Thoracic aorta (tissue), 2 donors: ENCODE measurements at regions not wholly inside any gene's neighbourhood (a gene's known extent, or its start where the extent isn't known, plus 50 kb on each side); places are given as distances from the start of the nearest gene placed in this dataset.

ENCODE experiments used
- ATAC-seq: fragments of 150-250 bp; one replicate; pipeline ENCODE4 v1.8.0; 2017; ENCODE audit warnings: low read depth; ENCODE audit not compliant: insufficient number of reproducible peaks, low FRiP score
- DNase-seq: peaks from one replicate; pipeline ENCODE4 v3.0.0-alpha.2; 2020; ENCODE audit warnings: low spot score
- H3K27ac ChIP-seq, 2 donors: fragments of 200-600 bp; sonication (generic); 1 replicate in 1 of 2; 2 replicates in 1 of 2; pipeline ENCODE4 v1.5.1; 2016; ENCODE audit warnings: mild to moderate bottlenecking in 2 of 2, moderate library complexity in 2 of 2
- H3K27me3 ChIP-seq: fragments of 200-600 bp; sonication (generic); replicated peaks from 2 replicates; pipeline ENCODE4 v1.6.0; 2016; ENCODE audit warnings: mild to moderate bottlenecking; ENCODE audit not compliant: insufficient read depth
- H3K36me3 ChIP-seq: fragments of 200-600 bp; sonication (generic); one replicate; pipeline ENCODE4 v1.5.1; 2016
- H3K4me1 ChIP-seq, 2 donors: fragments of 200-600 bp; sonication (generic); 1 replicate in 1 of 2; 2 replicates in 1 of 2; pipeline versions ENCODE4 v1.5.1 to v1.6.0; 2016; ENCODE audit warnings: low read depth in 2 of 2, mild to moderate bottlenecking in 1 of 2; ENCODE audit not compliant: control insufficient read depth in 1 of 2
- H3K4me3 ChIP-seq: fragments of 200-600 bp; sonication (generic); 2 replicates; pipeline ENCODE4 v1.5.1; 2016; ENCODE audit warnings: mild to moderate bottlenecking
- H3K9me3 ChIP-seq: fragments of 200-600 bp; sonication (generic); 2 replicates; pipeline ENCODE4 v1.5.1; 2016
- TF ChIP-seq, protein P1 (sequence below): fragments of 200-600 bp; sonication (generic); IDR thresholded peaks from one replicate; pipeline ENCODE4 v1.5.1; 2019; ENCODE audit warnings: antibody characterized with exemption

DNA sequence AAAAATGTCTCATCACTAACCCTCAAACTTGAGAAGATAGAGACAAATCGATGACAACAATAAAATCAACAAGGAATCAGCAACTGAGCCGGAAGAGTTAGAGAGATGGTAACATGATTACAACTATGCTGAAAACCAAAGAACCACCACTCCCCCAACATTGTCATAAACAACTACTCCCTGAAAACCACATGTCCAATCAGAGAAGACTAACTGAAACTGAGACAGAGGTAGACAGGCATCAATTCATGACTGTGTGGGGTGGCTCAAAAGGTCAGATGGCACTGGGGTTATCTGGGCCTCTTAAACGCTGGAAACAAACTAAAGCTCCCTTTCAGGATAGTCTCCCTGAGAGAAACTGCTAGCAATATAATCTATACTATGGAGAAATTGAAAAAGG is 488.8 kb downstream of the KCTD12 start:
- no peak overlapping the region for H3K27ac ChIP-seq
- TF ChIP-seq, protein P1, sequence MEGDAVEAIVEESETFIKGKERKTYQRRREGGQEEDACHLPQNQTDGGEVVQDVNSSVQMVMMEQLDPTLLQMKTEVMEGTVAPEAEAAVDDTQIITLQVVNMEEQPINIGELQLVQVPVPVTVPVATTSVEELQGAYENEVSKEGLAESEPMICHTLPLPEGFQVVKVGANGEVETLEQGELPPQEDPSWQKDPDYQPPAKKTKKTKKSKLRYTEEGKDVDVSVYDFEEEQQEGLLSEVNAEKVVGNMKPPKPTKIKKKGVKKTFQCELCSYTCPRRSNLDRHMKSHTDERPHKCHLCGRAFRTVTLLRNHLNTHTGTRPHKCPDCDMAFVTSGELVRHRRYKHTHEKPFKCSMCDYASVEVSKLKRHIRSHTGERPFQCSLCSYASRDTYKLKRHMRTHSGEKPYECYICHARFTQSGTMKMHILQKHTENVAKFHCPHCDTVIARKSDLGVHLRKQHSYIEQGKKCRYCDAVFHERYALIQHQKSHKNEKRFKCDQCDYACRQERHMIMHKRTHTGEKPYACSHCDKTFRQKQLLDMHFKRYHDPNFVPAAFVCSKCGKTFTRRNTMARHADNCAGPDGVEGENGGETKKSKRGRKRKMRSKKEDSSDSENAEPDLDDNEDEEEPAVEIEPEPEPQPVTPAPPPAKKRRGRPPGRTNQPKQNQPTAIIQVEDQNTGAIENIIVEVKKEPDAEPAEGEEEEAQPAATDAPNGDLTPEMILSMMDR = no peak
- ATAC-seq (no peak), DNase-seq (no peak)
- no peaks in the 10 kb centered on the region for H3K9me3 ChIP-seq
- H3K4me1 ChIP-seq = no peaks in the 10 kb centered on the region
- no peak overlapping the region for H3K4me3 ChIP-seq
- H3K36me3 ChIP-seq = no peaks in the 10 kb centered on the region
- H3K27me3 ChIP-seq = no peaks in the 10 kb centered on the region

DNA sequence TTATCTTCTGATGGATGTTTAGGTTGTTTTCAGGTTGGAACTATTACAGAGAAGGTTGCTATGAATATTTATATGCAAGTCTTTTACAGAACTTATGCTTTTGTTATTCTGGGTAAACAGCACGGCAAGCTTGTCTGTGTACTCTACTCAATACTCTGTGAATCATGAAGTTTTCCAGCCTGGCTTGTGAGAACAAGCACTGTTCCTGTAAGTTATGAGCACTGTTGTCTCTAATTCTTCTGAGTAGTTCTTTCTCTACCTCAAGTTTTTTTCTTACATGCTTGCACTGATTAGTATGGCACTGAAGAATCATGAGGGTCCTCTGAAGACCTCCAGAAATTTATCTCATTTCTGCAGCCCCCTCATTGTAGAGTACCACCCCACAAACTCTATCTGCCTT is 496.9 kb downstream of the KCTD12 start:
- peaks cover under 1 to 2% of the 10 kb centered on the region in 2 donors for H3K4me1 ChIP-seq
- DNase-seq (no peak), ATAC-seq (no peak)
- no peaks in the 10 kb centered on the region for H3K27me3 ChIP-seq
- H3K9me3 ChIP-seq = no peaks in the 10 kb centered on the region
- H3K36me3 ChIP-seq = no peaks in the 10 kb centered on the region
- TF ChIP-seq, protein P1 = no peak
- no peak overlapping the region for H3K4me3 ChIP-seq
- no peak overlapping the region for H3K27ac ChIP-seq

DNA sequence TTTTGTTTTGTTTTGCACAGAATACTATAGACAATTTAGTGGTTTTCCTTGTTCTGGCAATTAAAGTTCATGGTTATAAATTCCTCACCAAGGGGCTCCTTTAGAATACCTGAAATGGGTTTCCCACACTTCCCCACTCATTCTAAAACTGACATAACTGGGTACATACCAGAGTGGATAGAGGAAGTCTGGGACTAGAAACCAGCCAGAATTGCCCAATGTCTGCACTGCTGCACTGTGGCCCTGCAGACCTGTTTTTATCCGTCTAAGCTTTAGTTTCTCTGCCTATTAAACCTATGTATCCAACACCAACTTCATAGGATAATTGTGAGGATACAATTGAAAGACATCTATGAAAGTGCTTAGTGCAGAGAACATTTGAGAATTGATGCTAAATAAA is 498.6 kb downstream of the KCTD12 start:
- TF ChIP-seq, protein P1 = no peak
- no peak for ATAC-seq
- DNase-seq = no peak
- Histone ChIP-seq H3K27me3 (no peaks in the 10 kb centered on the region), H3K36me3 (no peaks in the 10 kb centered on the region), H3K4me1 (peaks cover 4 to 13% of the 10 kb centered on the region in 2 donors), H3K27ac (no peak overlapping the region), H3K4me3 (no peak overlapping the region), H3K9me3 (no peaks in the 10 kb centered on the region)

DNA sequence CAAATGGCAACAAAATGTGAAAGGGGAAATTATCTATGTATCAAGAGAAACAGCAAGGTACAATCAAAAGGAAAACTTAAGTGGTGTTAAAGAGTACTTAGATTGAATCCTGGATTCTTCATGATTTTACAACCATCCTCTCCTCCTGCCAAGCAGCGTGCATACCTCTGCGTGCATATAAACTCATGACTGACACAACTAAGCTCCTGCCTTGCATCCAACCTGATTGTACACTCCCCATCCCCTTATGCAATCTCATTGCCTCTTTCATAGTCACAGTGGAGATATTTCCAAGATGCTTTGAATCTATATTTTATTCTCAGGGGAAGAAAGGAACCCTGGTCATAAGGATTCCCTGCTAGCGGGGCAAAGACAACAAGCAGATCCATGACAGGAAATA is 499.9 kb downstream of the KCTD12 start:
- TF ChIP-seq, protein P1 = no peak
- ATAC-seq (no peak), DNase-seq (no peak)
- no peaks in the 10 kb centered on the region for H3K36me3 ChIP-seq
- peaks cover 4 to 13% of the 10 kb centered on the region in 2 donors for H3K4me1 ChIP-seq
- no peaks in the 10 kb centered on the region for H3K9me3 ChIP-seq
- H3K27ac ChIP-seq = no peak overlapping the region
- H3K4me3 ChIP-seq = no peak overlapping the region
- no peaks in the 10 kb centered on the region for H3K27me3 ChIP-seq

DNA sequence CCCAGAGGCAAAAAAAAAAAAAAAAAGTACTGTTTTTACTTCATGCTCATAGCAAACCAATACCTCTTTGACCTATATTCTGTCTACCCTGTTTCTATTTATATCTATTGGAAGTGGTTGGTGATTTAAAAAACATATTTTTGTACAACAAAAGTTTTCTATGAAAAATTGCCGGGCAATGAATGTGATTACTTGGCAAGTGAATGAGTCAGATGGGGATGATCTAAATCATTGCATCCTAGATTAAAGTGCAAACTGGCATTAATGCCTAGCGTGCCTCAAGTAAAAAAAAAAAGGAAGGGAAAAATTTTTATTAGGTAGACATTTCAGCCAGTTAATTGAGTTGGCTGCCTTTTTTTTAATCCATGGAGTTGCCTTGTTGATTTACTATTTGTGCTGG is 500.6 kb downstream of the KCTD12 start:
- Histone ChIP-seq H3K27me3 (no peaks in the 10 kb centered on the region), H3K27ac (no peak overlapping the region), H3K9me3 (no peaks in the 10 kb centered on the region), H3K4me3 (no peak overlapping the region), H3K4me1 (peaks cover 4 to 13% of the 10 kb centered on the region in 2 donors), H3K36me3 (no peaks in the 10 kb centered on the region)
- DNase-seq (no peak), ATAC-seq (no peak)
- TF ChIP-seq, protein P1 = no peak
